ENCODE measurements at regions not wholly inside any gene's neighbourhood (a gene's known extent, or its start where the extent isn't known, plus 50 kb on each side); places are given as distances from the start of the nearest gene placed in this dataset.

DNA sequence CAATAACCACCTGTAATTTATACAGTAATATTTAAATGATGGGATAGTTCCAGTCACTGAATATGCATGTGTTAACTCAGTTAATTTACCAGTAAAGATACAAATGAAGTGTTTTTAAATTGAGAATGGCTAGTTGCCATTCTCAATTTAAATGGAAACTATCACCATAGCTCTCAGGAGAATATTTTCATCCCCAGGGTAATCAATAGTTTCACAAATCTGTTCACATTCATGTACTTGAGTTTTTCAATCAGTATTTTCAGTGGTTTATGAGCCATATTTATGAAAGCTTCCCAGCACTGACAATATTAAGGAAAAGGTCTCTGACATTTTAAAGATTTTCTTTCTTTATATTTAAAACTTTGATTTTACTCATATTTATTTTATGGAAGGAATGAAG, 439.3 kb downstream of the MAT2B start (continued):
- TF ChIP-seq, protein P1, sequence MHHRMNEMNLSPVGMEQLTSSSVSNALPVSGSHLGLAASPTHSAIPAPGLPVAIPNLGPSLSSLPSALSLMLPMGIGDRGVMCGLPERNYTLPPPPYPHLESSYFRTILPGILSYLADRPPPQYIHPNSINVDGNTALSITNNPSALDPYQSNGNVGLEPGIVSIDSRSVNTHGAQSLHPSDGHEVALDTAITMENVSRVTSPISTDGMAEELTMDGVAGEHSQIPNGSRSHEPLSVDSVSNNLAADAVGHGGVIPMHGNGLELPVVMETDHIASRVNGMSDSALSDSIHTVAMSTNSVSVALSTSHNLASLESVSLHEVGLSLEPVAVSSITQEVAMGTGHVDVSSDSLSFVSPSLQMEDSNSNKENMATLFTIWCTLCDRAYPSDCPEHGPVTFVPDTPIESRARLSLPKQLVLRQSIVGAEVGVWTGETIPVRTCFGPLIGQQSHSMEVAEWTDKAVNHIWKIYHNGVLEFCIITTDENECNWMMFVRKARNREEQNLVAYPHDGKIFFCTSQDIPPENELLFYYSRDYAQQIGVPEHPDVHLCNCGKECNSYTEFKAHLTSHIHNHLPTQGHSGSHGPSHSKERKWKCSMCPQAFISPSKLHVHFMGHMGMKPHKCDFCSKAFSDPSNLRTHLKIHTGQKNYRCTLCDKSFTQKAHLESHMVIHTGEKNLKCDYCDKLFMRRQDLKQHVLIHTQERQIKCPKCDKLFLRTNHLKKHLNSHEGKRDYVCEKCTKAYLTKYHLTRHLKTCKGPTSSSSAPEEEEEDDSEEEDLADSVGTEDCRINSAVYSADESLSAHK (CRISPR knock-in tag; IDR thresholded peaks at IDR 0.05; ENCODE audit: borderline replicate concordance): no peak

DNA sequence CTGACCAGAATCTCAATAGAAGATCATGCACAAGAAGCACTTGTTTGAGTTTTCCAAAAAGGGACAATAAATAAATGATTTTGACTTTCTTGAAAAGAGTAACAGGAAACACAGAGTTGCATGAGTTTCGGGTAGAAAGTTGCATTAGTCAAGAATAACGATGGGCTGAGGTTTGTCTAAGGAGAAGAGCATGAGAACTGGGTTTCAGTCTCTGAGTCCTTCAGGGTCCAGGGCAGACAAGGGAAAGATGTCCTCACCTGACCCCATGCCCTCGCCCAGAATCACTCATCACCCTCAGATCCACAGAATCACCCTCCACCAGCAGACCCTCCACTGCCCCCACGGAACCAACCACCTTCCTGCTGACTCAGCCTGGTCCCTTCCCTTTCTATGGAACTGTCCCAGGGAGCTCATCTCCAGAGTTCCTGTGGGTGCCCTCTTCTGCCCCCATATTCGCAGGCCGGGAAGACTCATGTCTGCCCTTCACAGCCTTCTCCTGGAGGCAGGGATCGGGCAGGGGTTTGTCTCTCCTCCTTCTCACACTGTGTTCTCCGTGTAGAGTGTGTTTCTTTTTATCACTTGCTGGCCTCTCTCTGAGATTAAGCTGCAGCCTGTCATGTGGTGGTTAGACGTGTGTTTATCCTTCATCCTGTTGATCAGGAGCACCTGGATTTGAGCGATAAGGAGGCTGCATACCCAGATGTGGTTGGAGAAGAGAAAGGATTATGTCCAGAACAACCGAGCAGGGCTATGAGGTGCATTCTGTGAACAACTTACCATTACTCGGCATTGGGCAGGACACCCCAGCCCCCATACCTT, 442.6 kb downstream of the MAT2B start:
- Histone ChIP-seq H3K79me2 (ENCODE audit: insufficient read depth, low read length) (no peaks in the 10 kb centered on the region), H3K9ac (ENCODE audit: insufficient read depth, low read depth, low read length) (no peak overlapping the region), H2AFZ (ENCODE audit: low read length) (no peak overlapping the region), H3K4me3 (replicated peaks in 1 of 3; ENCODE audit: insufficient read depth in 1 of 3, low read depth in 2 of 3, low read length in 3 of 3) (no peak overlapping the region), H3K36me3 (replicated peaks in 1 of 2; ENCODE audit: control insufficient read depth in 1 of 2, insufficient read depth in 2 of 2, low read length in 2 of 2) (no peaks in the 10 kb centered on the region), H3K27ac (ENCODE audit: extremely low read length, insufficient read depth, low read length) (no peak overlapping the region), H3K27me3 (ENCODE audit: control insufficient read depth in 1 of 2, insufficient read depth in 2 of 2, low read length in 2 of 2) (no peaks in the 10 kb centered on the region), H3K4me2 (ENCODE audit: low read depth, low read length) (no peak overlapping the region), H4K20me1 (ENCODE audit: insufficient read depth, low read length) (no peaks in the 10 kb centered on the region), H3K4me1 (ENCODE audit: insufficient read depth, low read length) (no peaks in the 10 kb centered on the region), H3K9me3 (ENCODE audit: low read length) (no peaks in the 10 kb centered on the region)
- no peak for TF ChIP-seq NR2F1 (CRISPR knock-in tag; IDR thresholded peaks at IDR 0.05)
- TF ChIP-seq, protein P2, sequence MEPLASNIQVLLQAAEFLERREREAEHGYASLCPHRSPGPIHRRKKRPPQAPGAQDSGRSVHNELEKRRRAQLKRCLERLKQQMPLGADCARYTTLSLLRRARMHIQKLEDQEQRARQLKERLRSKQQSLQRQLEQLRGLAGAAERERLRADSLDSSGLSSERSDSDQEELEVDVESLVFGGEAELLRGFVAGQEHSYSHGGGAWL (CRISPR knock-in tag; IDR thresholded peaks at IDR 0.05): no peak
- ATAC-seq: no peak
- WGBS (ENCODE audit: low lambda C conversion rate): 2% methylated on average over 11 of the region's 12 CpGs
- FAIRE-seq: no peak
- BruUV-seq (replicated peaks): no TSS peak
- in situ Hi-C loops (cut with HindIII; ENCODE audit: extremely low pct_ligation_motif_present, low pct_unique_long_range_greater_than_20kb) (no loop called here), intact Hi-C loops (cut with micrococcal nuclease; ENCODE audit: unreplicated experiment) (no loop called here)
- ChIA-PET POLR2A (no interaction called here), CTCF (ENCODE audit: low intra/inter-chr PET ratio, low total read pairs) (no interaction called here)
- no peak for DNase-seq (ENCODE audit: low spot score)
